ENCODE measurements at regions not wholly inside any gene's neighbourhood (a gene's known extent, or its start where the extent isn't known, plus 50 kb on each side); places are given as distances from the start of the nearest gene placed in this dataset.

GRCh38 chr20:48047447-48047846 lies 262.2 kb upstream of the SULF2 start:
- TF ChIP-seq CTCF (IDR thresholded peaks at IDR 0.05; ENCODE audit: unreplicated experiment) = no peak
- Mint-ChIP-seq H3K9me3 (ENCODE audit: low read depth) (peaks cover 4% of the 10 kb centered on the region), H3K4me1 (ENCODE audit: low read depth) (no peaks in the 10 kb centered on the region), H3K27ac (no peak overlapping the region), H3K36me3 (ENCODE audit: insufficient read depth) (no peaks in the 10 kb centered on the region), H3K4me3 (ENCODE audit: low read depth) (no peak overlapping the region), H3K27me3 (peaks cover 9% of the 10 kb centered on the region)
- DNase-seq (ENCODE audit: low spot score, unreplicated experiment) = no peak

GRCh38 chr20:48042628-48043027 lies 257.3 kb upstream of the SULF2 start:
- Mint-ChIP-seq H3K27me3 (peaks cover 12% of the 10 kb centered on the region), H3K4me1 (ENCODE audit: low read depth) (peaks cover 1% of the 10 kb centered on the region), H3K9me3 (ENCODE audit: low read depth) (peaks cover 4% of the 10 kb centered on the region), H3K36me3 (ENCODE audit: insufficient read depth) (no peaks in the 10 kb centered on the region), H3K27ac (no peak overlapping the region), H3K4me3 (ENCODE audit: low read depth) (no peak overlapping the region)
- TF ChIP-seq CTCF (IDR thresholded peaks at IDR 0.05; ENCODE audit: unreplicated experiment) = no peak
- DNase-seq (ENCODE audit: low spot score, unreplicated experiment) = no peak

GRCh38 chr20:48041078-48041780 lies 255.9 kb upstream of the SULF2 start:
- H3K27ac Mint-ChIP-seq = no peak overlapping the region
- TF ChIP-seq CTCF (IDR thresholded peaks at IDR 0.05; ENCODE audit: unreplicated experiment) = no peak
- peaks cover 12% of the 10 kb centered on the region for H3K27me3 Mint-ChIP-seq
- H3K36me3 Mint-ChIP-seq (ENCODE audit: insufficient read depth) = no peaks in the 10 kb centered on the region
- H3K4me1 Mint-ChIP-seq (ENCODE audit: low read depth) = peaks cover 1% of the 10 kb centered on the region
- no peak overlapping the region for H3K4me3 Mint-ChIP-seq (ENCODE audit: low read depth)
- no peak for DNase-seq (ENCODE audit: low spot score, unreplicated experiment)
- H3K9me3 Mint-ChIP-seq (ENCODE audit: low read depth) = peaks cover 4% of the 10 kb centered on the region

GRCh38 chr20:48040491-48040890 lies 255.2 kb upstream of the SULF2 start:
- H3K27ac Mint-ChIP-seq = no peak overlapping the region
- H3K36me3 Mint-ChIP-seq (ENCODE audit: insufficient read depth) = no peaks in the 10 kb centered on the region
- no peak for TF ChIP-seq CTCF (IDR thresholded peaks at IDR 0.05; ENCODE audit: unreplicated experiment)
- peaks cover 6% of the 10 kb centered on the region for H3K27me3 Mint-ChIP-seq
- peaks cover 4% of the 10 kb centered on the region for H3K9me3 Mint-ChIP-seq (ENCODE audit: low read depth)
- peaks cover 1% of the 10 kb centered on the region for H3K4me1 Mint-ChIP-seq (ENCODE audit: low read depth)
- DNase-seq (ENCODE audit: low spot score, unreplicated experiment) = no peak
- H3K4me3 Mint-ChIP-seq (ENCODE audit: low read depth) = no peak overlapping the region

- H3K4me3 Mint-ChIP-seq (ENCODE audit: low read depth) = no peak overlapping the region
- no peak for TF ChIP-seq CTCF (IDR thresholded peaks at IDR 0.05; ENCODE audit: unreplicated experiment)
- peaks cover 4% of the 10 kb centered on the region for H3K9me3 Mint-ChIP-seq (ENCODE audit: low read depth)
- DNase-seq (ENCODE audit: low spot score, unreplicated experiment) = no peak
- no peak overlapping the region for H3K27ac Mint-ChIP-seq
- H3K27me3 Mint-ChIP-seq = peaks cover 4% of the 10 kb centered on the region
- no peaks in the 10 kb centered on the region for H3K36me3 Mint-ChIP-seq (ENCODE audit: insufficient read depth)
- peaks cover 1% of the 10 kb centered on the region for H3K4me1 Mint-ChIP-seq (ENCODE audit: low read depth)
Measured at GRCh38 chr20:48040051-48040450, 254.8 kb upstream of the SULF2 start.

Measured in progenitor cell of endocrine pancreas (in vitro differentiated cells).